ENCODE measurements at regions not wholly inside any gene's neighbourhood (a gene's known extent, or its start where the extent isn't known, plus 50 kb on each side); places are given as distances from the start of the nearest gene placed in this dataset.

GRCh38 chrX:155767051-155767875 is 113.9 kb upstream of the VAMP7 start:
- no peak for TF ChIP-seq POLR2AphosphoS5 (IDR thresholded peaks at IDR 0.05; ENCODE audit: low read depth)
- TF ChIP-seq CTCF (IDR thresholded peaks at IDR 0.05; ENCODE audit: insufficient read depth, low read length) = no peak
